Heart right ventricle (tissue), 16 donors: ENCODE measurements at regions not wholly inside any gene's neighbourhood (a gene's known extent, or its start where the extent isn't known, plus 50 kb on each side); places are given as distances from the start of the nearest gene placed in this dataset.
A peak's percentile ranks its signal among the peaks of the same experiment; 100 is the strongest.
"Not testable (repeated sequence)": the region's sequence is repeated elsewhere in the genome, so short reads cannot be mapped to it uniquely, and the experiment has no call there.

Experiments
- ATAC-seq, 8 donors: fragments of 200-7000 bp; cut with Tn5 transposase; one replicate each; pipeline ENCODE4 v1.9.1; 2020; ENCODE audit warnings: mild to moderate bottlenecking in 8 of 8, moderate library complexity in 8 of 8, moderate number of reproducible peaks in 1 of 8
- DNase-seq, 2 donors: peaks; one replicate each; pipeline ENCODE4 v3.0.0-alpha.2; 2020
- H3K27ac ChIP-seq, 10 donors: fragments of 200-600 bp; sonication (generic) in 2 of 10; one replicate each; pipeline versions ENCODE4 v1.5.0 to v1.8.0; 2020 to 2022; ENCODE audit warnings: mild to moderate bottlenecking in 3 of 10
- H3K27me3 ChIP-seq, 7 donors: fragments of 200-600 bp; one replicate each; pipeline ENCODE4 v1.8.0; 2021 to 2022; ENCODE audit warnings: mild to moderate bottlenecking in 2 of 7
- H3K36me3 ChIP-seq, 9 donors: fragments of 200-600 bp; sonication (generic) in 1 of 9; one replicate each; pipeline versions ENCODE4 v1.5.0 to v1.8.0; 2020 to 2022; ENCODE audit warnings: mild to moderate bottlenecking in 2 of 9
- H3K4me1 ChIP-seq, 9 donors: fragments of 200-600 bp; sonication (generic) in 1 of 9; one replicate each; pipeline versions ENCODE4 v1.5.0 to v1.8.0; 2020 to 2022; ENCODE audit warnings: mild to moderate bottlenecking in 4 of 9
- H3K4me3 ChIP-seq, 10 donors: fragments of 200-600 bp; sonication (generic) in 2 of 10; one replicate each; pipeline versions ENCODE4 v1.5.0 to v1.8.0; 2020 to 2022; ENCODE audit warnings: mild to moderate bottlenecking in 7 of 10, moderate library complexity in 2 of 10
- H3K9me3 ChIP-seq, 11 donors: fragments of 200-600 bp in 10 of 11; sonication (generic) in 2 of 11; one replicate each; pipeline versions ENCODE4 v1.5.0 to v1.8.0; 2013 to 2022; ENCODE audit warnings: mild to moderate bottlenecking in 2 of 11, control low read depth in 1 of 11, moderate library complexity in 1 of 11
- CTCF ChIP-seq, 9 donors: fragments of 200-600 bp; sonication (generic) in 2 of 9; IDR thresholded peaks; one replicate each; pipeline versions ENCODE4 v1.5.0 to v1.8.0; 2021 to 2022; ENCODE audit warnings: antibody characterized with exemption in 9 of 9, mild to moderate bottlenecking in 5 of 9, moderate library complexity in 1 of 9
- WGBS, 2 donors: extraction: QIAGEN DNeasy Blood & Tissue Kit; methylation state at CpG; one replicate each; pipeline ENCODE4 v1.1.7; 2013; ENCODE audit warnings: inconsistent platforms in 1 of 2; 5-methylcytosine and 5-hydroxymethylcytosine counted together
- intact Hi-C, 10 donors: fragments of 100-400 bp; cut with DNase I; formaldehyde crosslinking; loops; one replicate each; pipeline versions ENCODE4 v1.11.1 to v1.14.2; 2022
- donor health status: Arrhythmogenic right ventricular cardiomyopathy.
- donor health status: ischemic (EF 13 %, LVEDD 7.1; RV severe dilation, severe dysfunction).
- donor health status: healthy with polysubstance abuse.
- donor health status: DM: no; HTN: yes; CAD: no.
- donor health status: DM: no; HTN: no; CAD: no.
- donor health status: ischemic (EF 25% LVEDD 6.9; RV normal size, moderate dysfunction).
- donor health status: ischemic (EF 25% LVEDD 5.7; RV mildly dilated, moderate dysfunction).
- donor health status: healthy.
- donor health status: DM: yes; HTN: yes; CAD: no.
- donor health status: Ischemic cardiomyopathy.
- donor health status: ischemic (EF 35%, LVEDD 5.7; RV mildly dilated, moderate dysfunction).
- donor health status: nonischemic (EF 11% LVEDD 7.7; RV severe dilation, severe dysfunction).
- donor health status: DM: yes; HTN: yes; CAD: no.
- donor health status: PGD.
- donor health status: ischemic (EF 29% LVEDD 5.4; RV normal size, mild dysfunction).
- donor health status: nonischemic (EF 23%, LVEDD 6.1; RV moderate dilation, normal function).

- no peaks in the 10 kb centered on the region for H3K27me3 ChIP-seq
- no peaks in the 10 kb centered on the region for H3K36me3 ChIP-seq
- DNase-seq (no peak), ATAC-seq (no peak)
- H3K4me1 ChIP-seq = peaks cover 0 to 7% (median 0%) of the 10 kb centered on the region in 9 donors
- no peak overlapping the region for H3K4me3 ChIP-seq
- TF ChIP-seq CTCF (IDR thresholded peaks at IDR 0.05) = no peak
- peaks cover 0 to 1% (median 0%) of the 10 kb centered on the region in 11 donors for H3K9me3 ChIP-seq
- 31 to 40% methylated on average over 4 of the region's 4 CpGs for WGBS, 2 donors
- no peak overlapping the region for H3K27ac ChIP-seq
- intact Hi-C loops = no loop called here
These were observed 431.2 kb upstream of the GRAMD2B start for GRCh38 chr5:125992050-125992449.

- H3K4me1 ChIP-seq = peaks cover 5 to 40% (median 27%) of the 10 kb centered on the region in 9 donors
- ATAC-seq, H3K27ac ChIP-seq, H3K4me3 ChIP-seq, DNase-seq, H3K27me3 ChIP-seq, H3K9me3 ChIP-seq, H3K36me3 ChIP-seq: not testable (repeated sequence)
- 97 to 98% methylated on average over 5 of the region's 5 CpGs for WGBS, 2 donors
- intact Hi-C loops = loop anchor here in 1 of 10 donors (5.0 kb wide), 1 partner anchor 48 kb away; no protein-coding TSS in a partner anchor
These were observed 423.8 kb upstream of the GRAMD2B start for GRCh38 chr5:125999271-126000030.

- Histone ChIP-seq H3K27me3 (no peaks in the 10 kb centered on the region), H3K36me3 (no peaks in the 10 kb centered on the region), H3K4me1 (peaks cover 5 to 47% (median 31%) of the 10 kb centered on the region in 9 donors), H3K4me3 (no peak overlapping the region), H3K27ac (peak overlapping the region in 1 of 10 donors; percentile 12), H3K9me3 (peaks cover 0 to 6% (median 0%) of the 10 kb centered on the region in 11 donors)
- ATAC-seq (no peak), DNase-seq (no peak)
- no peak for TF ChIP-seq CTCF (IDR thresholded peaks at IDR 0.05)
- intact Hi-C loops = loop anchor here in 1 of 10 donors (5.0 kb wide), 1 partner anchor 47 kb away; no protein-coding TSS in a partner anchor
These were observed 422.7 kb upstream of the GRAMD2B start for GRCh38 chr5:126000507-126000906.

GRCh38 chr5:126002222-126002897, 420.8 kb upstream of the GRAMD2B start:
- peak overlapping the region; percentile 15 to 81 (median 58) for H3K27ac ChIP-seq
- DNase-seq (peak; percentile 52 to 83), ATAC-seq (peak; percentile 91 to 98 (median 96))
- no peak overlapping the region for H3K4me3 ChIP-seq
- H3K36me3 ChIP-seq = no peaks in the 10 kb centered on the region
- H3K9me3 ChIP-seq = peaks cover 0 to 2% (median 0%) of the 10 kb centered on the region in 11 donors
- H3K27me3 ChIP-seq = no peaks in the 10 kb centered on the region
- WGBS, 2 donors = 9 to 12% methylated on average over 7 of the region's 7 CpGs
- H3K4me1 ChIP-seq = peaks cover 5 to 47% (median 31%) of the 10 kb centered on the region in 9 donors
- TF ChIP-seq CTCF (IDR thresholded peaks at IDR 0.05) = no peak
- intact Hi-C loops = loop anchor here in 1 of 10 donors (5.0 kb wide), 1 partner anchor 45 kb away; no protein-coding TSS in a partner anchor
